Panc1 (cell line): ENCODE measurements at regions not wholly inside any gene's neighbourhood (a gene's known extent, or its start where the extent isn't known, plus 50 kb on each side); places are given as distances from the start of the nearest gene placed in this dataset.

Experiments
- POLR2AphosphoS5 ChIP-seq: IDR thresholded peaks from 2 replicates; pipeline ENCODE4 v1.6.1; 2012; ENCODE audit warnings: mild to moderate bottlenecking, low read depth, low read length, moderate library complexity
- TF ChIP-seq, protein P1 (sequence below): fragments of 450-650 bp; IDR thresholded peaks from 2 replicates; pipeline ENCODE4 v1.5.1; 2017; ENCODE audit warnings: mild to moderate bottlenecking

DNA sequence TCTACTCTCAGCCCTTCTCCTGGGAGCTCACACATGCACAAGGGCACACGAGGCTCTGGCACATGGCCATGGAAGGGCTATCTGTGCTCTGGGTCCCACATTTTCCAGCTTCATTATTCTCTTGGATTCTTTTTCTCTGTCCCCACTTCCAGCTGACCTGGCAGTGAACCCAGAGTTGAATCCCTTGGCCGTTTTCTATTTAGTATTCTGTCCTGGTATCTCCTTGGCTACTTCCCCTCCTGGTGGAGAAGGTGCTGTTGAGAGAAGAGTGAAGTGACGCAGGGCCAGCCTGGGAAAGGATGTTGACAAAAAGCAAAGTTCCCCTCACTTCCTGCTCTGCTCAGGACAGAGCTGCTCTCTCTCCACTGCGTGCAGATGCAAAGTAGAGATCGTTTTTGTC, 303.1 kb downstream of the IRS2 start:
- TF ChIP-seq, protein P1, sequence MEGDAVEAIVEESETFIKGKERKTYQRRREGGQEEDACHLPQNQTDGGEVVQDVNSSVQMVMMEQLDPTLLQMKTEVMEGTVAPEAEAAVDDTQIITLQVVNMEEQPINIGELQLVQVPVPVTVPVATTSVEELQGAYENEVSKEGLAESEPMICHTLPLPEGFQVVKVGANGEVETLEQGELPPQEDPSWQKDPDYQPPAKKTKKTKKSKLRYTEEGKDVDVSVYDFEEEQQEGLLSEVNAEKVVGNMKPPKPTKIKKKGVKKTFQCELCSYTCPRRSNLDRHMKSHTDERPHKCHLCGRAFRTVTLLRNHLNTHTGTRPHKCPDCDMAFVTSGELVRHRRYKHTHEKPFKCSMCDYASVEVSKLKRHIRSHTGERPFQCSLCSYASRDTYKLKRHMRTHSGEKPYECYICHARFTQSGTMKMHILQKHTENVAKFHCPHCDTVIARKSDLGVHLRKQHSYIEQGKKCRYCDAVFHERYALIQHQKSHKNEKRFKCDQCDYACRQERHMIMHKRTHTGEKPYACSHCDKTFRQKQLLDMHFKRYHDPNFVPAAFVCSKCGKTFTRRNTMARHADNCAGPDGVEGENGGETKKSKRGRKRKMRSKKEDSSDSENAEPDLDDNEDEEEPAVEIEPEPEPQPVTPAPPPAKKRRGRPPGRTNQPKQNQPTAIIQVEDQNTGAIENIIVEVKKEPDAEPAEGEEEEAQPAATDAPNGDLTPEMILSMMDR: no peak
- TF ChIP-seq POLR2AphosphoS5: no peak
